ENCODE measurements at regions not wholly inside any gene's neighbourhood (a gene's known extent, or its start where the extent isn't known, plus 50 kb on each side); places are given as distances from the start of the nearest gene placed in this dataset.

- TF ChIP-seq CTCF (IDR thresholded peaks at IDR 0.05) (no peak), POLR2AphosphoS5 (IDR thresholded peaks at IDR 0.05) (no peak)
Observed at GRCh38 chr4:147299205-147299604, 181.7 kb upstream of the EDNRA start.
